Activated T-cell treated with anti-CD3 and anti-CD28 coated beads, Interleukin-2, amount 50 U/mL, for 1 hour (primary cell): ENCODE measurements at regions not wholly inside any gene's neighbourhood (a gene's known extent, or its start where the extent isn't known, plus 50 kb on each side); places are given as distances from the start of the nearest gene placed in this dataset.

Source experiments
- DNase-seq: peaks from one replicate; pipeline ENCODE4 v3.0.0-alpha.2; 2020

GRCh38 chr1:4972761-4973320, 318.4 kb downstream of the AJAP1 start:
- DNase-seq: no peak

GRCh38 chr1:4971666-4972065, 317.3 kb downstream of the AJAP1 start:
- DNase-seq: no peak

- DNase-seq: no peak
Observed at GRCh38 chr1:4970532-4970931, 316.1 kb downstream of the AJAP1 start.

- DNase-seq: no peak
Observed at GRCh38 chr1:4969556-4970129, 315.2 kb downstream of the AJAP1 start.

GRCh38 chr1:4965346-4966075, 311.1 kb downstream of the AJAP1 start:
- DNase-seq: no peak

- no peak for DNase-seq
Observed at GRCh38 chr1:4964634-4965345, 310.4 kb downstream of the AJAP1 start.

GRCh38 chr1:4963251-4963650, 308.8 kb downstream of the AJAP1 start:
- no peak for DNase-seq

GRCh38 chr1:4962836-4963235, 308.4 kb downstream of the AJAP1 start:
- no peak for DNase-seq

- DNase-seq: no peak
Observed at GRCh38 chr1:4961935-4962645, 307.7 kb downstream of the AJAP1 start.

GRCh38 chr1:4960782-4961475, 306.5 kb downstream of the AJAP1 start:
- DNase-seq: no peak

- no peak for DNase-seq
Observed at GRCh38 chr1:4960336-4960735, 305.9 kb downstream of the AJAP1 start.

- no peak for DNase-seq
Observed at GRCh38 chr1:4959216-4959615, 304.8 kb downstream of the AJAP1 start.

- no peak for DNase-seq
Observed at GRCh38 chr1:4957027-4957426, 302.6 kb downstream of the AJAP1 start.

GRCh38 chr1:4954392-4954791, 300.0 kb downstream of the AJAP1 start:
- no peak for DNase-seq

- no peak for DNase-seq
Observed at GRCh38 chr1:4951601-4952000, 297.2 kb downstream of the AJAP1 start.

GRCh38 chr1:4946343-4946742, 291.9 kb downstream of the AJAP1 start:
- DNase-seq: no peak

GRCh38 chr1:4944911-4945310, 290.5 kb downstream of the AJAP1 start:
- no peak for DNase-seq

- DNase-seq: no peak
Observed at GRCh38 chr1:4944072-4944471, 289.7 kb downstream of the AJAP1 start.

- no peak for DNase-seq
Observed at GRCh38 chr1:4939266-4939665, 284.9 kb downstream of the AJAP1 start.

- no peak for DNase-seq
Observed at GRCh38 chr1:4937876-4938534, 283.6 kb downstream of the AJAP1 start.

- no peak for DNase-seq
Observed at GRCh38 chr1:4935807-4936206, 281.4 kb downstream of the AJAP1 start.

GRCh38 chr1:4933232-4933631, 278.8 kb downstream of the AJAP1 start:
- no peak for DNase-seq
